ENCODE measurements at regions not wholly inside any gene's neighbourhood (a gene's known extent, or its start where the extent isn't known, plus 50 kb on each side); places are given as distances from the start of the nearest gene placed in this dataset.

DNA sequence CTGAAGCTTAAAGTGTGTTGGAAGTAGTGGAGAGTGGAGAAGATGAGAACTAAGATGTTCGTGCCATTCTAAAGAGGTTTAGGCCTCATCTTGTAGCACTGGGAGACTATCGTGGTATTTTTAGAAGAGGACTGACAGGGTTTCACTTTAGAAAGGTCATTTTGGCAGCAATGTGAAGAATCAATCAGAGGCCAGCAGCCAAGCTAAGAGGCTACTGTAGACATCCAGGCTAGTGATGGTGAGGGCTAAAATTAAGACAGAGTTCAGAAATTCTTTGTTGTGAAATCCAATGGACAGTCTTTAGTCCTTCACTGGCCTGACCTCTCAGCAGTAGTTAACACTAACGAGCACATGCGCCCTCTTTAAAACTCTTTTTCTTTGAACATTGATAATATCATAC lies 288.2 kb downstream of the TBL1XR1 start:
- TF ChIP-seq, protein P1, sequence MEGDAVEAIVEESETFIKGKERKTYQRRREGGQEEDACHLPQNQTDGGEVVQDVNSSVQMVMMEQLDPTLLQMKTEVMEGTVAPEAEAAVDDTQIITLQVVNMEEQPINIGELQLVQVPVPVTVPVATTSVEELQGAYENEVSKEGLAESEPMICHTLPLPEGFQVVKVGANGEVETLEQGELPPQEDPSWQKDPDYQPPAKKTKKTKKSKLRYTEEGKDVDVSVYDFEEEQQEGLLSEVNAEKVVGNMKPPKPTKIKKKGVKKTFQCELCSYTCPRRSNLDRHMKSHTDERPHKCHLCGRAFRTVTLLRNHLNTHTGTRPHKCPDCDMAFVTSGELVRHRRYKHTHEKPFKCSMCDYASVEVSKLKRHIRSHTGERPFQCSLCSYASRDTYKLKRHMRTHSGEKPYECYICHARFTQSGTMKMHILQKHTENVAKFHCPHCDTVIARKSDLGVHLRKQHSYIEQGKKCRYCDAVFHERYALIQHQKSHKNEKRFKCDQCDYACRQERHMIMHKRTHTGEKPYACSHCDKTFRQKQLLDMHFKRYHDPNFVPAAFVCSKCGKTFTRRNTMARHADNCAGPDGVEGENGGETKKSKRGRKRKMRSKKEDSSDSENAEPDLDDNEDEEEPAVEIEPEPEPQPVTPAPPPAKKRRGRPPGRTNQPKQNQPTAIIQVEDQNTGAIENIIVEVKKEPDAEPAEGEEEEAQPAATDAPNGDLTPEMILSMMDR (IDR thresholded peaks at IDR 0.05; ENCODE audit: low read depth, low read length), result no peak
- no peak for DNase-seq (ENCODE audit: extremely low read depth, low read depth)

DNA sequence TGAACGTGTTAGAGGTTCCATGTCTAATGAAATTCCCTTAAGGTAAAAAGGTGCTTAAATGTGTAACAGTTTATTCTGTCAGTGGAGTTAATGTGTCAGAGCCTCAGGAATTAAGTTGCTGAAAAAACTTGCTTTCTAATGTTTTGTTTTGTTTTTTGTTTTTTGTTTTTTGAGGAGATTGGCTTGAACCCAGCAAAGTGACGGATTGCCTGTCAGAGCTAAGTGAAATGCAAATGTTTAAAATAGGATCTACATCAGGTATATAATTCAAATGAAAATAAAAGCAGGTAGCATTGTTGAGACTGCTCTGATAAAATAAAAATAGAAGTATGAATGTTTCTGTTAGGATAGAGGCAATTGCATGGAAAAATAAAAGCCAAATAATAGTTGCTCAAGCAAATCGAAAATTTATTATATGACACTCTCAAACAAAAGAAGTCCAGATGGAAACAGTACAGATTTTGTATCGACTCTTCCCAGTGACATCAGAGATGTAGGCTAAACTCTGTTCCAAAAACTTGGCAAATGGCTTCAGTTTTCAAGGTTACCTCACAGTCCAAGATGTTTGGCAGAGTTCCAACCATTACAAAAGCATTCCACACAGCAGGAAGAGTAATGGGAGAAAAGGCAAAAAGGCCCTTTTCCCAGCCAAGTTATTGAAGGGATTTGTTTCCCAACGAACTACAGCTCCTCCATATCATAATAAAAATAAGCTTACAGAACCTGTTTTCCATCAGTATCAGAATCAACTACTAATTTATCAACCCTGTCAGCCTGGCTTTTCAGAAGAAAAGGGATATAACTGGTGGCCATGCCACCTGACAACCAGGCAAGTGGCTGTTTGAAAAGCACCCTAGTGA lies 291.0 kb downstream of the TBL1XR1 start:
- no peak for DNase-seq (ENCODE audit: extremely low read depth, low read depth)
- TF ChIP-seq, protein P1 (IDR thresholded peaks at IDR 0.05; ENCODE audit: low read depth, low read length), result no peak

DNA sequence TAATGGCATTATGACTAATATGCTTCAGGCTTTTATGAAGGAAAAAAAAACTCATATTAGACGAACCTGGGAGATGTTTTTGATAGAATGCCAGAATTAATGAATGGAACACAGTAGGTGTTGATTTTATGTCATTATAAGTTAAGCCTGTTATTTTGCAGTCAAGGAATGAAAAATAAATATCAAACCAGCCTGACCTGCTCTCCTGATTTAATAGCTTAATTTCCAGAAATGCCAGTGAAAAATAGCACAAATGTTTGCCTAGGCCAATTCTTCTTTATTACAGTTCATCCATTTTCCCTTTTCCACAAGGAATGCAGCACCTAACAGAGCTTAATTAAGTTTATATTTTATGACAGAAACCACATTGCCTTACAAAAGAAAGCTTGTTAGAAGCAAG lies 292.0 kb downstream of the TBL1XR1 start:
- TF ChIP-seq, protein P1 (IDR thresholded peaks at IDR 0.05; ENCODE audit: low read depth, low read length), result no peak
- DNase-seq (ENCODE audit: extremely low read depth, low read depth), result no peak

DNA sequence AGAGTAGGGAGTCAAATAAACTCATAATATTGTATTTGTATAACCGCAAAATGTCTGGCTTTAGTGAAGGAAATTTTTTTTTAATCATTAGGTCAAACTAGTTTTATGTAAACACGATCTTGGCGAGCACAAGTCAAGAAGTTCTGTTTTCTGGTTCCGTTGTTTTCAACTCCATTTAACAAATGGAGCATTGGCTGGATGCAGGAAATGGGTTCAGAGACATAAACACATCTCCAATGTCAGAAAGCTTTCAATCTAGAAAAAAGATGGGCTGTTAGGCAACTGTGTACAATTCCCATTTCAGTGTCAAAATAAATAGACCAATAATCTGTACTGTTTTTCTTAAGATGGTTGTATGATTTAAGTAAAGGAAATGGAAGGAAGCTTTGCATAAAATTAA lies 292.8 kb downstream of the TBL1XR1 start:
- DNase-seq (ENCODE audit: extremely low read depth, low read depth), result no peak
- TF ChIP-seq, protein P1 (IDR thresholded peaks at IDR 0.05; ENCODE audit: low read depth, low read length), result no peak

DNA sequence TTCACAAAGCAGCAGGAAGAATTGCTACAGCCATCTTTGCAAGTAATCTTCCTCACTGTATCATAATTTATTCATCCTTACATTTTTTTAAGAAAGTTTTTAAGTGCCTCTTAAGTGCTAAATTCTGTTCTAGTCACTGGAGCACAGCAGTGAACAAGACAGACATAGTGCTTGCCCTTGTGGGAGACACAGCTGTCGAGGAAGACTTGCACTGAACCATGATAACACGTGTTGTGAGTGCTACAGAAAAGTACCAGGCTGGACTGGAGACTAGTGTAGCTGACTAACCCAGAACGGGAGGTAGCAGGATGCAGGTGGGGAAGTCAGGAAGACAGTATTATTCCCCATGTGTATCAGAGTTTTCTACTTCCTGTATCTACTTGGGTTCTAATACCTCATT lies 300.6 kb downstream of the TBL1XR1 start:
- DNase-seq (ENCODE audit: extremely low read depth, low read depth), result no peak
- TF ChIP-seq, protein P1 (IDR thresholded peaks at IDR 0.05; ENCODE audit: low read depth, low read length), result no peak

DNA sequence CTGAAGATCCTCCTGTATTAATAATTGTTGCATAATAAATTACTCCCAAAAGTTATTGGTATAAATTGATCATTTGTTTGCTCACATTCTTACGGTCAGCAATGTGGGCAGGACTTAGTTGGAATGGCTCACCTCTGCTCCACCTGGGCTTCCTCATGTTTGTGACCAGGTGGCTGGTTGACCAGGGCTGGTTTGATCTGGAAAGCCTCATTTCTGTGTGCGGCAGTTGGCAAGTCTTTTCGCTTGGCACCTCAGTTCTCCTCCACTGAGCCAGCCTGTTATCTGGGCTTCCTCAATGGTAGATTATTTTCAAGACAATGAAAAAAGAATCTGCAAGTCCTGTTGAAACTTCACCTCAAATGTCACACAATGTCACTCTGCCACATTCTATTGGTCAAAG lies 301.1 kb downstream of the TBL1XR1 start:
- TF ChIP-seq, protein P1 (IDR thresholded peaks at IDR 0.05; ENCODE audit: low read depth, low read length), result no peak
- no peak for DNase-seq (ENCODE audit: extremely low read depth, low read depth)

DNA sequence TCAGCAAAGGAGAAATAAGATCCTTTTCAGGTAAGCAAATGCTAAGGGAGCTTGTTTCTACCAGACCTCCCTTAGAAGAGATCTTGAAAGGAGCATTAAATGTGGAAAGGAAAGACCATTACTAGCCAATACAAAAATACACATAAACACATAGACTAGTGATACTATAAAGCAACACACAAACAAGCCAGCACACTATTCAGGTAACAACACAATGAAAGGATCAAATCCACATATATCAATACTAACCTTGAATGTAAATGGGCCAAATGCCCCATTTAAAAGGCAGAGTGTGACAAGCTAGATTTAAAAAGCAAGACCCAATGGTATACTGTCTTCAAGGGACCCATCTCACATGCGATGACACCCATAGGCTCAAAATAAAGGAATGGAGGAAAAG lies 317.6 kb downstream of the TBL1XR1 start:
- DNase-seq (ENCODE audit: extremely low read depth, low read depth), result no peak

More for the DNA sequence above, 317.6 kb downstream of the TBL1XR1 start:
- TF ChIP-seq, protein P1 (IDR thresholded peaks at IDR 0.05; ENCODE audit: low read depth, low read length), result no peak

All from AG09319 (cell line).